Epithelial cell of esophagus (primary cell): ENCODE measurements at regions not wholly inside any gene's neighbourhood (a gene's known extent, or its start where the extent isn't known, plus 50 kb on each side); places are given as distances from the start of the nearest gene placed in this dataset.

Source experiments
- DNase-seq: peaks from one replicate; pipeline ENCODE4 v3.0.0; 2010; ENCODE audit warnings: low read depth
- H3K4me3 ChIP-seq: 2 replicates; pipeline ENCODE4 v1.5.1; 2011; ENCODE audit warnings: mild to moderate bottlenecking, low read length, control low read depth
- TF ChIP-seq, protein P1 (sequence below): IDR thresholded peaks from 2 replicates; pipeline ENCODE4 v1.5.1; 2011; ENCODE audit warnings: low read depth, mild to moderate bottlenecking, low read length, control low read depth, inconsistent platforms; ENCODE audit not compliant: insufficient read depth; ENCODE audit errors: missing control alignments

DNA sequence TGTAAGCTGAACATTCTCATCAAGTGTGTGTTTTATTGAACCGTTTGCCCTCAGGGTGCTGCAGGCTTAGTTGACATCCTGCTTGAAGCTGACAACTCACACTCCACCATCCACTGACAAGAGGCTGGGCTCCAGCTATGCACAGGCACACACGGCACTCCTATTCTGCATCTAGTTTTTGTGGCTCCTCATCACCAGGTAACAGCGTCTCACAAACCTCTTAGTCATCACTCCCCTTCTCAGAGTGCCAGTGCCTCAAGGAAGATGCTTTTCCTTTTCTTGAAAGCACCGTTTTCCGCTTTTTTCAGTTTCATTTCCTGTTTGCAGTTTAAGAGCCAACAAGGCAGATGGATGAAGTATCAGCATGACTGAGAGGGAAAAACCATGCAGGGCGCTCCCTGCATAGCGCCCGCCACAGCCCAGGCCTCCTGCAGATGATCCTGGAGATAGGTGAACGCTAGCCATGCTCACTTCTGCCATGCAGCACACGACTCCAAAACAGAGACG is 491.2 kb downstream of the COG6 start:
- no peak overlapping the region for H3K4me3 ChIP-seq
- TF ChIP-seq, protein P1, sequence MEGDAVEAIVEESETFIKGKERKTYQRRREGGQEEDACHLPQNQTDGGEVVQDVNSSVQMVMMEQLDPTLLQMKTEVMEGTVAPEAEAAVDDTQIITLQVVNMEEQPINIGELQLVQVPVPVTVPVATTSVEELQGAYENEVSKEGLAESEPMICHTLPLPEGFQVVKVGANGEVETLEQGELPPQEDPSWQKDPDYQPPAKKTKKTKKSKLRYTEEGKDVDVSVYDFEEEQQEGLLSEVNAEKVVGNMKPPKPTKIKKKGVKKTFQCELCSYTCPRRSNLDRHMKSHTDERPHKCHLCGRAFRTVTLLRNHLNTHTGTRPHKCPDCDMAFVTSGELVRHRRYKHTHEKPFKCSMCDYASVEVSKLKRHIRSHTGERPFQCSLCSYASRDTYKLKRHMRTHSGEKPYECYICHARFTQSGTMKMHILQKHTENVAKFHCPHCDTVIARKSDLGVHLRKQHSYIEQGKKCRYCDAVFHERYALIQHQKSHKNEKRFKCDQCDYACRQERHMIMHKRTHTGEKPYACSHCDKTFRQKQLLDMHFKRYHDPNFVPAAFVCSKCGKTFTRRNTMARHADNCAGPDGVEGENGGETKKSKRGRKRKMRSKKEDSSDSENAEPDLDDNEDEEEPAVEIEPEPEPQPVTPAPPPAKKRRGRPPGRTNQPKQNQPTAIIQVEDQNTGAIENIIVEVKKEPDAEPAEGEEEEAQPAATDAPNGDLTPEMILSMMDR: no peak
- peak; percentile 37 for DNase-seq

DNA sequence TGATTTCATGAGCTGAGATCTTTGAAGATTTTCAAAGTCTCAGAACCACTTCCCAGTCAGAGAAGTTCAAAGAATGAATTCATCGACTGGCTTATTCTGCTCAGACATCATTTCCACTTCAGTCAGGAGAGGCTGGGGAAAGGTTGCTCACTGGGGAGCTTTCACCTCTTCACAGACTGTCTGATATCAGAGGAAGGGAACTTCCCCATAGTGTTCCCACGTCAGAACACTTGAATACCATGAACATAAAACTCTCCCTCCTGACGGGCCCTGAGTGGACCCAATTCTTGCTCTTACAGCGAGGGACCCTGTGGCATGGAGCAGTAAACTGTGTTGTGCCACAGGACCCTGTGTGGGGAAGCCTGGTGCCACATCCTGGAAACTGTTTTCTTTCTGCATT is 492.6 kb downstream of the COG6 start:
- DNase-seq: no peak
- TF ChIP-seq, protein P1: no peak
- H3K4me3 ChIP-seq: no peak overlapping the region

DNA sequence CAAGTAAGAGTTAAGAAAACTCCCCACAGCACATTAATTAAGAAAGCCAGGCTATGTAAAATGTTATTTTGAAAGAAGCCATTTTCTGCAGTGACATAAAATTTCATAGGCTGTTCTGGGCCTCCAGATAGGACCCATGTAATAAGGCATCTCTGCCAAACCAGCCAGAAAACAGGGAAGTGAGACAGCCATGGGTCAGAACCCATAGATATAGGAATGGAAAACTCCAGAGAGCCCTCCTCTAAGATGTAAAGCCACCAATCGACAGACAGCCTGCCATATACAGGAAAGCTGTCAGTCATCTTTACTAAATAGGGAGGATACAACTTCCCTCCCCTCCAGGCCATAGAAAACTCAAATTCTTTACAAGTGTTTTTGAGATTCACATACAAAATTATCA is 493.3 kb downstream of the COG6 start:
- no peak overlapping the region for H3K4me3 ChIP-seq
- DNase-seq: no peak
- TF ChIP-seq, protein P1: no peak

DNA sequence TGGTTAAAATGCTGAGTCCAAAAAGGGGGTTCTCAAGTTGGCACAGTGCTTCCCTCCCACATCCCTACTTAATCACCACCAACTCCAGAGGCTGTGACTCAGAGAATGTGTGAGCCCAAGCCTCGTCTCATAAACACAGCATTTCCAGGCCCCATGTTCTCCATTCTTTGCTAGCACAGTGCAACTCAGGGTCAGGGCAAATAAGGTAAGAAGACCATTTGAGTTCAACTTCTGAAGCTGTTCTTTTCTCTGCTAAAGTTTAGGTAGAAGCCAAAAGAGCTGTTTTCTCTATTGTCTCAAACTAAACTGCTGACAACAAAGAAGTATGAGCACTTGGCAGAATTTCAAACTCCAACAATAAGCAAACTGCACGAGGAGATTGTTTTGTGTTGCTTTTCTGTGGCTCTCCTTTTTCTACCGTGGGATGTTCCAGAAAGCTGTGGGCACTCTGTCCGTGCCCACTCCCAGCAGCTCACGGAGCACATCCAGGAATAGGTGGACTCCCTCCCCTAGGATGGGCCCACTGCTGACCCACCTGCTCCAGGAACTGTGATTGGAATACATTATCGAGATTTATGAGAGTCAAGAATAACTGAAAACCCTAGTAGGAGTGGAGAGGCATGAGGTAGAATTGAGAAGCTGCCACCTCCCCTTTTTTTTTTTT is 494.3 kb downstream of the COG6 start:
- H3K4me3 ChIP-seq: no peak overlapping the region
- DNase-seq: peak; percentile 84
- TF ChIP-seq, protein P1: no peak

DNA sequence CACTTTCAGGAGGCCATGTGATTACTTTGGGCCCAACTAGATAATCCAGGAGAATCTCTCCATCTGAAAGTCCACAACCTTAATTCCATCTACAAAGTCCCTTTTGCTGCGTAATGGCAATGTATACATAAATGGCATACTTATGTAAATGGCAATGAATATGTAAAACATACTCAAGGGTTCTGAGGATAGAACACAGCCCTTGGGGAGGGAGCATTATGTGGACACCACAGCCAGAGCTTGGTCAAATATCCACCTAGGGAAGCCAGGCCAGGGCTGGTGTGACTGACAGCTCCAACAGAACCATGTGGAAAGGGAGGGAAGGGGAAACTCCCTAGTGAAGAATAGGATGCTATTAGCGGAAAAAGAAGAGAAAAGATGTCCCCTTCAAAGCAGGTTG is 496.2 kb downstream of the COG6 start:
- H3K4me3 ChIP-seq: no peak overlapping the region
- no peak for DNase-seq
- TF ChIP-seq, protein P1: no peak

DNA sequence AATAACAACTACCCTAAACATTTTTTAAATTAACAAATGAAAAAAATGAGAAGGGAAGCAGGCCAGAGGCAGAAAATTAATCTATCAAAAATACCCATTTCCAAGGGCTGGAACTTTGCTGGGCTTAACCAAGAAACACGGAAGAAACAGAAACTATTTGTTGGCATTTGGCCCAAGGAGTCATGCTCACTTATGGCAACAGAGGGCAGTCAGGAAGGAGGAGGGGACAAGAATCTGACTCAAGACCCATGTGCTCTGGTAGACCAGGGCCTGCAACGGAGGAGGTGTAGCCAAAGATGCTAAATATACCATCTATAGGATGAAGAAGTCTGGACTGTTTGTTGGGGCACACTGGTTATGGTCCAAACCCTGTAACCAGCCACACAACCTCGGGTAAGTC is 496.7 kb downstream of the COG6 start:
- DNase-seq: peak; percentile 90
- TF ChIP-seq, protein P1: peak; percentile 26
- H3K4me3 ChIP-seq: no peak overlapping the region

DNA sequence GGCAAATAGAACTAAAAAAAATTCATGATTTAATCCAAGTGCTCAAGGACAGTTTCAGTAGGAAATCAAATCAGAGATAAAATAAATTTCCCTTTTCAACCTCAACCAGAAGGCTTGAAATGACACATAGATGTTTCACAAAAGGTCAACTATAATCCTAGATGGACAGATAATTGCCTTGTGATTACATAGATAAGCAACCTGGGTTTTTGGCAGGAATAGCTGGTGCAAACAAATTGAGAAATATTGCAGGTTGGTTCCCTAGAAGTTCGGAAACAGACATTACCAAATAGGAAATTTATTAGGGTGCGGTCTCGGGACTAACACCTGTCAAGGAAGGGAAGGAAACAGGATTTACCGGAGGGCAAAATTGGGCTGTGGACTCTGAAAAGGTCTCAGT is 497.5 kb downstream of the COG6 start:
- no peak for DNase-seq
- TF ChIP-seq, protein P1: no peak

More for the DNA sequence above, 497.5 kb downstream of the COG6 start:
- no peak overlapping the region for H3K4me3 ChIP-seq
